ENCODE measurements at regions not wholly inside any gene's neighbourhood (a gene's known extent, or its start where the extent isn't known, plus 50 kb on each side); places are given as distances from the start of the nearest gene placed in this dataset.

DNA sequence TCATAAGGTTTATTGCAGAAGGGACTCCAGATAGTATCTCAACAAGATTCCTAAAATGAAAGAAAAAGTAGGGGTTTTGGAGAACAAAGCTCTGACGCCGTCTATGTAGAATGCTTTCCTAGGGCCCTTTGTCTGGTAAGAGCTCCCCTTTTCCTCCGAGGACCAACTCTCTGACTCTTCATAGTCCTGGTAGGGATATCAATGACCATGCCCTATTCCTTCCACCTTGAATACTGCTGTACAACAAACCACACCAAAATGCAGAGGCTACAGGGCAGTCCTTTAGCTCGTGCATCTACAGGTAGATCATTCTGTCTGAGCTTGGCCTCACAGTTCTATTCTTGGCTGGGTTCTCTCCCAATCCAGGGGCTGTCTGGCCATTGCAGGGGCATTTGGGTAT lies 190.3 kb downstream of the WDR11 start:
- no peak for DNase-seq

DNA sequence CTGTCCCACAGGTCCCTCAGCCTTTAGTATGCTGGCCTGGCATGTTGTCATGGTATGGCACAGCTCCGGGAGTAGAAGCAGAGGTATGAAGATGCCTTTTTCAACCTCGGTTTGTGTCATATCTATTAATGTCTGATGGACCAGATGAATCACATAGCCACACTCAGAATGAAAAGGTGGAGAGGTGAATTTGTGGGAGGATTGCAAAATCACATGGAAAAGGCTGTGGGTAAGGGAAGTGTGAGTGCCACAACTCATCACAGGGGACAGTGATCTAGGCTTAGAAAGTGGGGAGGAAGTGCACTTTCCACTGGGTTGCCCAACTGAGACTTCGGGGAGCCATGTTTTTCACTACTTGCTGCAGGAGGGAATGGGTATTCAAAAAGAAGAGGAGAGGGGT lies 190.7 kb downstream of the WDR11 start:
- DNase-seq: no peak

DNA sequence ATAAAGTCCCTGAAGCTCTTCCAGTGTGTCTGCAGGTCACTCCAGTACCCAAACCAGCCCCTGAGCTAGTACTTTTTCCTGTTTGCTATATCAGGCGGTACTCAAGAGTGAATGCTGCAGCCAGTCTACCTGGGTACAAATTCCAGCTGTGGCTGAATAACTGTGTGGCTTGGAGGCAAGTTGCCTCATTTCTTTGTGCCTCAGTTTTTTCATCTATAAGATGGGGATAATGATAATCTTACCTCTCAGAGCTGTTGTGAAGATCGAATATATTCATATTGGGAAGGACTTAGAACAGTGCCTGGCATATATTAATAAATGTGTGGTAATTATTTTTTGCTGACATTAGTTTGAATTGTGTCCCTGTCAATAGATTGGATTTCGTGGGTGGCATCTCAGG lies 191.2 kb downstream of the WDR11 start:
- no peak for DNase-seq

- DNase-seq: no peak
Measured at GRCh38 chr10:121043124-121043849, 192.1 kb downstream of the WDR11 start.

DNA sequence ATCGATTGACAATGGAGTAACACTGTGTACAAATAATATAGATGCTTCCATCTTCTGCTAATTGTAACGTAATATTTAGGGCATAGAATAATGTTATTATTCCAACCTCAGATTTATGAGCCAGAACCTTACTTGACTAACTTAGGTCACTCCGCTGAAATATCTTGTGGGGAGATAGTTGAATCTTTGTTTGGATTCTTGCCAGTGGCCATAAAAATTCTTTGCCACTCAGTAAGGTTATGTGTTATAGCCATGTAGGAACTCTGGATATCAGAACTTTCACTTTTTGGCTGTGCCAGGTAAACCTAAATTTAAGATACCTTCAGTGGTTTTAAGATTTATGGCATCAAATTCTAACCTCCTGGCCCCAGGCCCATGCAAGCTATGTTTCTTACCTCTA lies 197.6 kb downstream of the WDR11 start:
- no peak for DNase-seq

GRCh38 chr10:121049489-121049888 lies 198.3 kb downstream of the WDR11 start:
- DNase-seq: no peak

DNA sequence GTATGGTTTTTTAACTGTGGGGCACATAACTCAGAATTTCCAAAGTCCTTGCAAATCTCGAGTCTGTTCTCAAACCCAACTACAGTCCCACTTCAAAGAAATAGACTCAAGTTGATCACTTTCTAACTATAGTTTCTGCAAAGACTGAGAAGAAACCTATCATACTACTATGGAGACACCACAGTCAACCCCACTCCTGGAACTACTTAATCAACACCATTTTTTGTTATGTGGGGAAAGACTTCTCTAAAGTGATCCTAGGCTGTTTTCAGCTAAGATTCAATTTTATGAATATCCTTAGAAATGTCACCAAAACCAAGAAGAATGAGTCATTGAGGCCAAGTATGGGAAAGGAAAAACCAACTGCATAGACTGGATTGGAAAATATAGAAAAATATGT lies 198.8 kb downstream of the WDR11 start:
- DNase-seq: no peak

DNA sequence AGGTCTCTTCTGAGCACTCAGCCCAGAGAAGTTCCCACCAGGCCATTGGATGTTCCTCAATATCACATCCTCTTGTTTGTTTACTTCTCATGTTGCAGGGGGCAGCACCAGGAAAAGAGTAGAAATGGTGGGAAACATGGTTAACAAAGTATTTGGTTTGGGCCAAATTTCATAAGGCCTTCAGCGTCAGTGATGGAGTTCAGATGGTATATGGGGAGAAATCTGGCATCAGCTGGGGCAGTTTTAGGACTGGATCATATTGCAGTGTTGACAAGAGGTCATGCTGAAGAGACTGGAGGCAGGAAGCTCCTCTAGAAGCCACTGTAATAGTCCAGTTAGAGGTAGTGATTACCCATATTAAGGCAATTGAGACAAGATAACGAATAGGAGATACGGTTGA lies 200.0 kb downstream of the WDR11 start:
- no peak for DNase-seq

DNA sequence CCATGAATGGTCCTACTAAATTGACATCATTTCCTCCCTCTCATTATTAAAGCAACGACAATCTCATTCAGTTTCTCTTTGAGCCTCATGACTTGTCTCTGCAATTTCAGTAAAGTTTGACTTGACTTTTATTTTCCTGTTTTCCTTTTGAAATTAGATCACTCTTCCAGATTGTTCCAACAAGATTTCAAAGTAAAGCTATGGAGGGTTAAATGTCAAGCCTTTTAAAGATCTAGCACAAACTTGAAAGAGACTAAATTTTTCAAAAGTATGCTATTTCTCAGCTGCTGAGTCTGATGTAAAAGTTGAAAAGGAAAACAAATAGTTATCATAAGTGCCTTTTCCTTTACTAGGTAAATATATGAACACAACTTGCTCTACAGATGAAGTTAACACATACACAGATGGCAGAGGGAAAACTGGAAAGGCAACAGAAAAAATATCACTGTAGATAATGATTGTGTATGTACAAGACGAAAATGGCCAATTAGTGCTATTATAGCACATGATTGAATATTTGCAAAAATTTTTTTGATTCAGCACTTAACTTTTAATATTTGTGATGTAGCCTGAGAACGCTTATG lies 200.6 kb downstream of the WDR11 start:
- DNase-seq: no peak

- peak; percentile 50 for DNase-seq
Measured at GRCh38 chr10:121053151-121053550, 202.0 kb downstream of the WDR11 start.

GRCh38 chr10:121054874-121055273 lies 203.7 kb downstream of the WDR11 start:
- no peak for DNase-seq

DNA sequence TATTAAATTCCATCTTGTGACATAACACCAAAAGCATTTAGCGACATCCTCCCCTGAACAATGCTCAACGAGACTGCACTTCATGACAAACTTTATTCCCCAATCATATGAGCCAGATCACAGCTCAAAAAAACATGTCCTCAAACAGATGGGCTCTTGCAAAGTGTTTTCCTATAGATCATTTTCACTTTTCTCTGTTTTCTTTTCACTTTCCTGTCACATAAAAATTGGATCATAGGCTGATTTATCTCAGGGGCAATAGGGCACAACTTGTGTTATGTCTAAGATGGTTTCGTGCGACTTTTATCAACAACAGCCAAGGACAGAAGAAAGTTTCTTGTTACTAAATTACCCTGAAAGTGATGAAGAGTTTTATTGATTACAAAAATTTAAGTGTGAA lies 206.1 kb downstream of the WDR11 start:
- peak; percentile 8 for DNase-seq

DNA sequence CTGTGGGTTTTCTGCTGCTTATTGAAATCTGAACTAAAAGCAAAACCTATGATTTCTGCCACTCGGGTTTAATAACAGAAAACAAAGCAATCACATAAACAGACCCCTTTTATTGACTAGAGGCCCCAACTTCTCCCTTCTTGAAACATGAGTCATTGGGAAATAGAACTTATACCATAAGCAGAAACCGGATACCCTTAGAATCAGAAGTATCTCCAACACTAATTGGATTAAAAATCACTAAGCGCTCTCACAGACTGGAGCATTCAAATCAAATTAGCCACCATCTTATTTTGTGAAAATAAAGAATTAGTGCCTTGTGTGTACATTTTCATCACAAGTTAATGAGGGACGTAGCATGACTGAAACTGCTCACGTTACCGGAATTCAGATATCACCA lies 206.9 kb downstream of the WDR11 start:
- DNase-seq: peak; percentile 88

- DNase-seq: no peak
Measured at GRCh38 chr10:121059351-121059750, 208.2 kb downstream of the WDR11 start.

DNA sequence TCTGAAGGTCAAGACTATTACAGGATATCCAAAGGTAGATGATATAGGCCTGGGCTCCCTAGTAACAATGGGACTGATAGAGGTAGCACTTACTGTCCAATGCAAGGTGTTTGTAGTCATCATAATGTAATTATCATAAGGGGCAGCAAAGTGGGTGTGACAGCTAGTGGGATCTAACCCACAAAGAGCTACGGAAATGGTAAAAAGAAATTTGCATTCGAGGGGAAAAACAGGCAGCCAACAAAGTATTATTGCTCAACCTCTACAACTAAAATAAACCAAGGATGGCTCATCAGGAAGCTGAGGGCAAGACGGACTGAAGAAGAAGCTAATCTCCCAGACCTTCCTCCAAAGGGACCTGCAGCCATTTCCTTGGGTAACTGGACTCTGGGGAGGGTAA lies 211.0 kb downstream of the WDR11 start:
- no peak for DNase-seq

- DNase-seq: peak; percentile 27
Measured at GRCh38 chr10:121063744-121064143, 212.6 kb downstream of the WDR11 start.

GRCh38 chr10:121064491-121064890 lies 213.3 kb downstream of the WDR11 start:
- DNase-seq: peak; percentile 76

- no peak for DNase-seq
Measured at GRCh38 chr10:121065330-121065729, 214.2 kb downstream of the WDR11 start.

DNA sequence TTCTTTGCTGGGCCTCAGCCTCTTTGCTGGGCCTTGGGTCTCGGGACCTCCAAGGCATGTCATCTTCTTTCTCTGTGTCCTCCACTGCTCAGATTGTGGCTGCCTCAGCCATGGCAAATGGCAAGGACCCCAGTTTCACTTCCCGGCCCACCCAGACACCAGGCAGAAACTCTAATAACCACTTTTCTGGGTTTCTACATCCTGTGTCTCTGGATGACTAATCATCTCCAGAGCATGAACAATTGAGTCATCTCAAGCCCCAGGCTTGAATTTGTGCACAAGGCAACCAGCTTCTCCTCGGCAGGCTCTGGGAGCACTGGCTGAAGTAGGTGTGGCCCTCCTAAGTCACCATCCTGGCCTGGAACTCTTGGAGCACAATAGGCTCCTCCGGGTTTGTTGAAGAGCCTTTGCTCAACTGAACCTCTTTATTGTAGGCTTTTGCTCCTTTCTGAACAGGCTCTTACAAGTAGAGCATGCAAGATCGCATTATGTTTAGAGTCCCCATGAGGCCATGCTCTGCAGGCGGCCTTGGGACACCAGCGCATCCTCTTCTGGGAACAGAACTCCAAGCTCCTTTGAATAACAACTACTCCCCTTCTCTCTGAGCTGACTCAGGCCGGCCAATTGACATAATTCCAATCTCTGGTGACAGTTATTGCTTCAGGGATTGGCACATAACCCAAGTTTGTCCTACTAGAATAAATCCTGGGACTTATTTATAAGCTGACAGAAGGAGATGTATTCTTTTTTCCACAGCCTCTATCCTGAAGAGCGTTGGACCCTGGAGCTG lies 218.1 kb downstream of the WDR11 start:
- no peak for DNase-seq

GRCh38 chr10:121070275-121071070 lies 219.3 kb downstream of the WDR11 start:
- peak; percentile 74 for DNase-seq

DNA sequence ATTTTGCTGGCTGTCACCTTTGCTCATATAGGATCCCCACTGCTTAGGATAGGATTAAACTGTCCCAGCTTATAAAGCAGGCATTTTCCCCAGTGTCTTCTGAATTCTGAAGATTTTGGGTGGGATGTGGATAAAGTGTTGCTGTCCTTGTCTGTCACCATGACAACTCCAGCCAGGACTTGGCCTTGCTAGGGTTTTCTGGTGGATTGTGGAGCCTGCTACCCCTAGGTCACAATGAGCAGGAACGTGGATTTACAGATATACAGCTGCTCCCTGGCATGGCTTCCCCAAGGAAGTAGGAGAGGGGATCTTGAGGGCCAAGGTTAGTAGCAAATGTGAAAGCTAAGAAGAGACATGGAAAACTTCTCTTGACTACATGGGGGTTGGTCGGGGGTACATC lies 220.7 kb downstream of the WDR11 start:
- peak; percentile 29 for DNase-seq

DNA sequence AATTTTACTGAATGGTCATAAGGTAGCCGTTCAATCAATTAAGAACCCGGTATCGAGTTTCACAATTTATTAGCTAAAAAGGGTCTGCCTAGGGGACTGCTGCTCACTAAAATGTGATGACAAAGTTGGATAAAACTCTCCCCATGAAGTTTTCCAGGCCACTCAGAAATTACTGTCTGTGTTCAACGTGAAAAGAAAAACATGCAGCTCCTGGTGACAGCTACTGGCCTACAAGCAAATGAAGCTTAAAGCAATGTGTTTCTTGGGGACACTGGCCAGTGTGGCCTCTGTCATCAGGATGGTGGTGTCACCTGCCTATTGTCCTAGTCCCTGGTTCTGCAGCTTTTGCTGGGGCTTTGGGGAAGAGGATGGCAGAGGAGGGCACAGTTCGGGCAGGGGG lies 222.6 kb downstream of the WDR11 start:
- no peak for DNase-seq

Measured in NCI-H82 (cell line).